Esophagus muscularis mucosa (tissue), 4 donors: ENCODE measurements at regions not wholly inside any gene's neighbourhood (a gene's known extent, or its start where the extent isn't known, plus 50 kb on each side); places are given as distances from the start of the nearest gene placed in this dataset.

Source experiments
- DNase-seq: peaks from one replicate; pipeline ENCODE4 v3.0.0-alpha.2; 2017; ENCODE audit errors: extremely low spot score
- H3K27ac ChIP-seq, 4 donors: fragments of 200-600 bp; sonication (generic); replicated peaks in 1 of 4; 1 replicate in 3 of 4; 2 replicates in 1 of 4; pipeline ENCODE4 v1.5.1; 2016 to 2019; ENCODE audit warnings: mild to moderate bottlenecking in 1 of 4
- H3K27me3 ChIP-seq, 4 donors: fragments of 200-600 bp; sonication (generic); one replicate each; pipeline versions ENCODE4 v1.5.1 to v1.6.0; 2016 to 2019
- H3K36me3 ChIP-seq, 4 donors: fragments of 200-600 bp; sonication (generic); one replicate each; pipeline ENCODE4 v1.5.1; 2016 to 2019
- H3K4me1 ChIP-seq, 4 donors: fragments of 200-600 bp; sonication (generic); one replicate each; pipeline ENCODE4 v1.5.1; 2016 to 2019
- H3K4me3 ChIP-seq, 4 donors: fragments of 200-600 bp; sonication (generic); 1 replicate in 2 of 4; 2 replicates in 2 of 4; pipeline ENCODE4 v1.5.1; 2016 to 2019; ENCODE audit warnings: mild to moderate bottlenecking in 4 of 4, moderate library complexity in 1 of 4
- H3K9me3 ChIP-seq, 4 donors: fragments of 200-600 bp; sonication (generic); 1 replicate in 3 of 4; 2 replicates in 1 of 4; pipeline ENCODE4 v1.5.1; 2016 to 2019
- EP300 ChIP-seq: sonication (generic); formaldehyde crosslinking; IDR thresholded peaks from one replicate; pipeline ENCODE4 v1.6.1; 2017; ENCODE audit warnings: antibody characterized with exemption
- POLR2A ChIP-seq: fragments of 450-650 bp; IDR thresholded peaks from one replicate; pipeline ENCODE4 v1.6.1; 2017; ENCODE audit warnings: antibody characterized with exemption, moderate library complexity, mild to moderate bottlenecking, low read depth
- POLR2AphosphoS5 ChIP-seq, 2 donors: sonication (generic); formaldehyde crosslinking; IDR thresholded peaks; one replicate each; pipeline ENCODE4 v1.6.1; 2017; ENCODE audit warnings: antibody characterized with exemption in 2 of 2
- WGBS: methylation state at CpG from one replicate; pipeline ENCODE4 v1.1.5; 2018; 5-methylcytosine and 5-hydroxymethylcytosine counted together
- intact Hi-C: fragments of 100-400 bp; cut with DNase I; formaldehyde crosslinking; loops from one replicate; pipeline ENCODE4 v1.15.1; 2023
- TF ChIP-seq, protein P1 (sequence below), 3 experiments: fragments of 200-600 bp in 2 of 3; fragments of 450-650 bp in 1 of 3; sonication (generic) in 2 of 3; IDR thresholded peaks; one replicate each; pipeline ENCODE4 v1.5.1; 2017 to 2019; ENCODE audit warnings: antibody characterized with exemption in 3 of 3, mild to moderate bottlenecking in 2 of 3, moderate library complexity in 1 of 3

- Histone ChIP-seq H3K4me1 (no peaks in the 10 kb centered on the region), H3K36me3 (no peaks in the 10 kb centered on the region), H3K4me3 (no peak overlapping the region), H3K9me3 (peaks cover 0 to 11% (median 4%) of the 10 kb centered on the region in 4 donors), H3K27me3 (no peaks in the 10 kb centered on the region), H3K27ac (no peak overlapping the region)
- 79% methylated on average over 1 of the region's 1 CpG for WGBS
- TF ChIP-seq POLR2AphosphoS5 (IDR thresholded peaks at IDR 0.05) (no peak), POLR2A (no peak), EP300 (no peak)
- TF ChIP-seq, protein P1, sequence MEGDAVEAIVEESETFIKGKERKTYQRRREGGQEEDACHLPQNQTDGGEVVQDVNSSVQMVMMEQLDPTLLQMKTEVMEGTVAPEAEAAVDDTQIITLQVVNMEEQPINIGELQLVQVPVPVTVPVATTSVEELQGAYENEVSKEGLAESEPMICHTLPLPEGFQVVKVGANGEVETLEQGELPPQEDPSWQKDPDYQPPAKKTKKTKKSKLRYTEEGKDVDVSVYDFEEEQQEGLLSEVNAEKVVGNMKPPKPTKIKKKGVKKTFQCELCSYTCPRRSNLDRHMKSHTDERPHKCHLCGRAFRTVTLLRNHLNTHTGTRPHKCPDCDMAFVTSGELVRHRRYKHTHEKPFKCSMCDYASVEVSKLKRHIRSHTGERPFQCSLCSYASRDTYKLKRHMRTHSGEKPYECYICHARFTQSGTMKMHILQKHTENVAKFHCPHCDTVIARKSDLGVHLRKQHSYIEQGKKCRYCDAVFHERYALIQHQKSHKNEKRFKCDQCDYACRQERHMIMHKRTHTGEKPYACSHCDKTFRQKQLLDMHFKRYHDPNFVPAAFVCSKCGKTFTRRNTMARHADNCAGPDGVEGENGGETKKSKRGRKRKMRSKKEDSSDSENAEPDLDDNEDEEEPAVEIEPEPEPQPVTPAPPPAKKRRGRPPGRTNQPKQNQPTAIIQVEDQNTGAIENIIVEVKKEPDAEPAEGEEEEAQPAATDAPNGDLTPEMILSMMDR (IDR thresholded peaks at IDR 0.05): no peak
- intact Hi-C loops: no loop called here
- DNase-seq: no peak
Observed at GRCh38 chr4:95651891-95652290, 103.1 kb upstream of the UNC5C start.

DNA sequence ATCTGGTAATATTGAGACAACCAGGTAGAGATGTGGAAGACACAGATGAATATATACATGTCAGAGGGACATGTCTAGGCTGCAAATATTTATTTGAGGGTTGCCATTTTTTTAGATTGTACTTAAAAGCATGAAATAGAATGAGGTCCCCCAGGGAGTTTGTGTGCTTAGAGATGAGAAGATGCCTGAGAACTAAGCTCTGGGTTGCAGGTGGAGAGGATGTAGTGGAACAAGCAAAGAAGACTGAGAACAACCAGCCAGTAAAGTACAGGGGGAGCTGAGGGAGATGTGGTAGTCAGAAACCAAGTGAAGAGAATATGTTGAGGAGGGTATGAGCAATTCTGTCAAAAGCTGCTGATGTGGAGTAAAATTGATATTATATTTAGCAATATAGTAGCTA, 95.6 kb upstream of the UNC5C start:
- intact Hi-C loops: no loop called here
- no peaks in the 10 kb centered on the region for H3K27me3 ChIP-seq
- H3K36me3 ChIP-seq: no peaks in the 10 kb centered on the region
- TF ChIP-seq POLR2A (no peak), POLR2AphosphoS5 (IDR thresholded peaks at IDR 0.05) (no peak), EP300 (no peak)
- TF ChIP-seq, protein P1 (IDR thresholded peaks at IDR 0.05): no peak
- H3K4me1 ChIP-seq: no peaks in the 10 kb centered on the region
- DNase-seq: no peak
- H3K9me3 ChIP-seq: no peaks in the 10 kb centered on the region
- no peak overlapping the region for H3K4me3 ChIP-seq
- no peak overlapping the region for H3K27ac ChIP-seq

GRCh38 chr4:95643627-95644026, 94.9 kb upstream of the UNC5C start:
- intact Hi-C loops: no loop called here
- WGBS: 20% methylated on average over 1 of the region's 1 CpG
- H3K27me3 ChIP-seq: no peaks in the 10 kb centered on the region
- no peak for DNase-seq
- no peaks in the 10 kb centered on the region for H3K9me3 ChIP-seq
- no peak for TF ChIP-seq POLR2AphosphoS5 (IDR thresholded peaks at IDR 0.05)
- no peak for TF ChIP-seq EP300
- TF ChIP-seq, protein P1 (IDR thresholded peaks at IDR 0.05): no peak
- no peak for TF ChIP-seq POLR2A
- H3K27ac ChIP-seq: no peak overlapping the region
- peaks cover 0 to 6% (median 0%) of the 10 kb centered on the region in 4 donors for H3K4me1 ChIP-seq
- no peak overlapping the region for H3K4me3 ChIP-seq
- no peaks in the 10 kb centered on the region for H3K36me3 ChIP-seq

- Histone ChIP-seq H3K27me3 (no peaks in the 10 kb centered on the region), H3K4me1 (peaks cover 0 to 6% (median 0%) of the 10 kb centered on the region in 4 donors), H3K27ac (no peak overlapping the region), H3K4me3 (no peak overlapping the region), H3K36me3 (no peaks in the 10 kb centered on the region), H3K9me3 (no peaks in the 10 kb centered on the region)
- 95% methylated on average over 7 of the region's 7 CpGs for WGBS
- TF ChIP-seq EP300 (no peak), POLR2AphosphoS5 (IDR thresholded peaks at IDR 0.05) (no peak), POLR2A (no peak)
- TF ChIP-seq, protein P1 (IDR thresholded peaks at IDR 0.05): no peak
- no peak for DNase-seq
- intact Hi-C loops: no loop called here
Observed at GRCh38 chr4:95641571-95641970, 92.8 kb upstream of the UNC5C start.

- no peaks in the 10 kb centered on the region for H3K27me3 ChIP-seq
- no peak overlapping the region for H3K27ac ChIP-seq
- 91% methylated on average over 3 of the region's 3 CpGs for WGBS
- H3K36me3 ChIP-seq: no peaks in the 10 kb centered on the region
- no peak for DNase-seq
- no peak overlapping the region for H3K4me3 ChIP-seq
- H3K4me1 ChIP-seq: peaks cover 0 to 6% (median 0%) of the 10 kb centered on the region in 4 donors
- intact Hi-C loops: no loop called here
- H3K9me3 ChIP-seq: no peaks in the 10 kb centered on the region
- TF ChIP-seq, protein P1 (IDR thresholded peaks at IDR 0.05): no peak
- no peak for TF ChIP-seq EP300
- TF ChIP-seq POLR2AphosphoS5 (IDR thresholded peaks at IDR 0.05): no peak
- TF ChIP-seq POLR2A: no peak
Observed at GRCh38 chr4:95640311-95640710, 91.5 kb upstream of the UNC5C start.
